SK-N-SH treated with all-trans-retinoic acid at 6 μM for 48 hours (cell line): ENCODE measurements at regions not wholly inside any gene's neighbourhood (a gene's known extent, or its start where the extent isn't known, plus 50 kb on each side); places are given as distances from the start of the nearest gene placed in this dataset.

Experiments used
- ATAC-seq: fragments of 200-7000 bp; cut with Tn5 transposase; 3 replicates; pipeline ENCODE4 v1.9.1; 2020; ENCODE audit warnings: mild to moderate bottlenecking, moderate library complexity
- ARNTL ChIP-seq: fragments of 450-650 bp; formaldehyde crosslinking; IDR thresholded peaks from 2 replicates; pipeline ENCODE4 v1.5.0; 2020; ENCODE audit warnings: low read depth, mild to moderate bottlenecking, moderate library complexity, borderline replicate concordance
- BACH2 ChIP-seq: fragments of 250-450 bp; sonication (Bioruptor Pico); IDR thresholded peaks from 2 replicates; pipeline ENCODE4 v1.9.0; 2021; ENCODE audit warnings: mild to moderate bottlenecking, borderline replicate concordance
- CSDC2 ChIP-seq: fragments of 250-450 bp; sonication (Bioruptor Pico); IDR thresholded peaks from 2 replicates; pipeline ENCODE4 v1.5.0; 2020; ENCODE audit warnings: mild to moderate bottlenecking, moderate library complexity
- ESRRG ChIP-seq: fragments of 250-450 bp; sonication (Bioruptor Pico); IDR thresholded peaks from 2 replicates; pipeline ENCODE4 v1.6.1; 2021; ENCODE audit warnings: mild to moderate bottlenecking
- GLIS3 ChIP-seq: fragments of 250-450 bp; sonication (Bioruptor Pico); IDR thresholded peaks from 2 replicates; pipeline ENCODE4 v1.5.0; 2020; ENCODE audit warnings: mild to moderate bottlenecking, moderate library complexity
- ISL1 ChIP-seq: fragments of 250-450 bp; sonication (Bioruptor Pico); IDR thresholded peaks from 2 replicates; pipeline ENCODE4 v2.1.2; 2022; ENCODE audit warnings: mild to moderate bottlenecking, moderate library complexity
- OSR1 ChIP-seq: fragments of 250-450 bp; sonication (Bioruptor Pico); IDR thresholded peaks from 2 replicates; pipeline ENCODE4 v1.8.0; 2022; ENCODE audit warnings: moderate library complexity, mild to moderate bottlenecking, inconsistent platforms
- PPARA ChIP-seq: fragments of 250-450 bp; sonication (Bioruptor Pico); IDR thresholded peaks from 2 replicates; pipeline ENCODE4 v1.5.0; 2020; ENCODE audit warnings: mild to moderate bottlenecking, borderline replicate concordance
- RARB ChIP-seq: fragments of 250-450 bp; sonication (Bioruptor Pico); IDR thresholded peaks from 2 replicates; pipeline ENCODE4 v1.8.0; 2021; ENCODE audit warnings: mild to moderate bottlenecking, moderate library complexity
- SNAI2 ChIP-seq: fragments of 250-450 bp; sonication (Bioruptor Pico); IDR thresholded peaks from 2 replicates; pipeline ENCODE4 v1.5.0; 2020; ENCODE audit warnings: mild to moderate bottlenecking, moderate library complexity
- TCF4 ChIP-seq: fragments of 250-450 bp; sonication (Bioruptor Pico); IDR thresholded peaks from 2 replicates; pipeline ENCODE4 v1.8.0; 2021; ENCODE audit warnings: mild to moderate bottlenecking, moderate library complexity, borderline replicate concordance
- TOX ChIP-seq: fragments of 250-450 bp; sonication (Bioruptor Pico); IDR thresholded peaks from 2 replicates; pipeline ENCODE4 v1.8.0; 2021; ENCODE audit warnings: mild to moderate bottlenecking, moderate library complexity, borderline replicate concordance
- TSHZ2 ChIP-seq: fragments of 250-450 bp; sonication (Bioruptor Pico); IDR thresholded peaks from 2 replicates; pipeline ENCODE4 v1.5.0; 2020; ENCODE audit warnings: mild to moderate bottlenecking, moderate library complexity
- ZC3H10 ChIP-seq: fragments of 250-450 bp; sonication (Bioruptor Pico); IDR thresholded peaks from 2 replicates; pipeline ENCODE4 v1.5.1; 2021; ENCODE audit warnings: mild to moderate bottlenecking, moderate library complexity
- ZFP3 ChIP-seq: fragments of 250-450 bp; sonication (Bioruptor Pico); IDR thresholded peaks from 2 replicates; pipeline ENCODE4 v1.5.0; 2020; ENCODE audit warnings: mild to moderate bottlenecking, moderate library complexity
- ZNF565 ChIP-seq: fragments of 450-650 bp; formaldehyde crosslinking; conservative IDR thresholded peaks from 2 replicates; pipeline ENCODE4 v1.5.0; 2020; ENCODE audit warnings: low read depth, mild to moderate bottlenecking, moderate library complexity
- ZNF70 ChIP-seq: fragments of 450-650 bp; formaldehyde crosslinking; IDR thresholded peaks from 2 replicates; pipeline ENCODE4 v1.5.0; 2020; ENCODE audit warnings: mild to moderate bottlenecking, moderate library complexity
- ZNF8 ChIP-seq: fragments of 450-650 bp; formaldehyde crosslinking; IDR thresholded peaks from 2 replicates; pipeline ENCODE4 v1.5.0; 2020; ENCODE audit warnings: mild to moderate bottlenecking, moderate library complexity
- TF ChIP-seq, protein P1 (sequence below): fragments of 250-450 bp; sonication (Bioruptor Pico); IDR thresholded peaks from 2 replicates; pipeline ENCODE4 v1.8.0; 2020; ENCODE audit warnings: mild to moderate bottlenecking, moderate library complexity, borderline replicate concordance
- TF ChIP-seq, protein P2 (sequence below): fragments of 250-450 bp; sonication (Bioruptor Pico); IDR thresholded peaks from 2 replicates; pipeline ENCODE4 v1.5.1; 2021; ENCODE audit warnings: mild to moderate bottlenecking, moderate library complexity

DNA sequence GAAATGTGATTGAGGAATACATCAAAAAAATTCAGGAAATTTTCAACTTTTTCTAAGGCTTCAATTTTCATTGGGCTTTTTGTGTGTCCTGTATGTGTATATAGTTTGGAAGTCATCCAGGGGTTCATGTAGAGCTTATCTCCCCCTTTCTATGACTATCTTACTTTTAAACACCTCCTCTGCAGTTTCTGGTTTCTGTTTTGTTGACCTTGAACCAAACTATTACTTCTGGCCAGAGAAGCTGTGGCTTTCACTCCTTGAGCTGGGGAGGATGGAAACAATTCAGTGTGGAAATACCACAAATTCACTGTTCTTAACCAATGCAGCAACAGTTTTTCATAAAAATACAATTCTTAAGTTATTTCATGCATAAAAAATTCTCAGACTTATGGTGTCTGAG, 613.2 kb upstream of the SEL1L start:
- no peak for ATAC-seq
- no peak for TF ChIP-seq TSHZ2 (CRISPR knock-in tag)

GRCh38 chr14:82153689-82154088, 620.0 kb upstream of the SEL1L start:
- TF ChIP-seq ZNF565 (CRISPR knock-in tag) = no peak
- TF ChIP-seq OSR1 = no peak
- ATAC-seq = no peak

GRCh38 chr14:82159624-82160023, 626.0 kb upstream of the SEL1L start:
- no peak for ATAC-seq
- TF ChIP-seq ZNF565 (CRISPR knock-in tag) (no peak), ESRRG (no peak), PPARA (CRISPR knock-in tag) (no peak), ZFP3 (CRISPR knock-in tag) (no peak), ZC3H10 (CRISPR knock-in tag) (no peak), TSHZ2 (CRISPR knock-in tag) (no peak), CSDC2 (no peak), OSR1 (no peak), RARB (CRISPR knock-in tag) (no peak), ISL1 (no peak), TCF4 (CRISPR knock-in tag) (no peak), GLIS3 (CRISPR knock-in tag) (no peak)
- TF ChIP-seq, protein P1, sequence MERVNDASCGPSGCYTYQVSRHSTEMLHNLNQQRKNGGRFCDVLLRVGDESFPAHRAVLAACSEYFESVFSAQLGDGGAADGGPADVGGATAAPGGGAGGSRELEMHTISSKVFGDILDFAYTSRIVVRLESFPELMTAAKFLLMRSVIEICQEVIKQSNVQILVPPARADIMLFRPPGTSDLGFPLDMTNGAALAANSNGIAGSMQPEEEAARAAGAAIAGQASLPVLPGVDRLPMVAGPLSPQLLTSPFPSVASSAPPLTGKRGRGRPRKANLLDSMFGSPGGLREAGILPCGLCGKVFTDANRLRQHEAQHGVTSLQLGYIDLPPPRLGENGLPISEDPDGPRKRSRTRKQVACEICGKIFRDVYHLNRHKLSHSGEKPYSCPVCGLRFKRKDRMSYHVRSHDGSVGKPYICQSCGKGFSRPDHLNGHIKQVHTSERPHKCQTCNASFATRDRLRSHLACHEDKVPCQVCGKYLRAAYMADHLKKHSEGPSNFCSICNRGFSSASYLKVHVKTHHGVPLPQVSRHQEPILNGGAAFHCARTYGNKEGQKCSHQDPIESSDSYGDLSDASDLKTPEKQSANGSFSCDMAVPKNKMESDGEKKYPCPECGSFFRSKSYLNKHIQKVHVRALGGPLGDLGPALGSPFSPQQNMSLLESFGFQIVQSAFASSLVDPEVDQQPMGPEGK (CRISPR knock-in tag) = no peak

- TF ChIP-seq ZNF70 (CRISPR knock-in tag) = no peak
- no peak for TF ChIP-seq ZNF8
- no peak for TF ChIP-seq TOX (CRISPR knock-in tag)
- no peak for TF ChIP-seq ARNTL (CRISPR knock-in tag)
- TF ChIP-seq CSDC2 = no peak
- no peak for TF ChIP-seq ESRRG
- TF ChIP-seq, protein P2, sequence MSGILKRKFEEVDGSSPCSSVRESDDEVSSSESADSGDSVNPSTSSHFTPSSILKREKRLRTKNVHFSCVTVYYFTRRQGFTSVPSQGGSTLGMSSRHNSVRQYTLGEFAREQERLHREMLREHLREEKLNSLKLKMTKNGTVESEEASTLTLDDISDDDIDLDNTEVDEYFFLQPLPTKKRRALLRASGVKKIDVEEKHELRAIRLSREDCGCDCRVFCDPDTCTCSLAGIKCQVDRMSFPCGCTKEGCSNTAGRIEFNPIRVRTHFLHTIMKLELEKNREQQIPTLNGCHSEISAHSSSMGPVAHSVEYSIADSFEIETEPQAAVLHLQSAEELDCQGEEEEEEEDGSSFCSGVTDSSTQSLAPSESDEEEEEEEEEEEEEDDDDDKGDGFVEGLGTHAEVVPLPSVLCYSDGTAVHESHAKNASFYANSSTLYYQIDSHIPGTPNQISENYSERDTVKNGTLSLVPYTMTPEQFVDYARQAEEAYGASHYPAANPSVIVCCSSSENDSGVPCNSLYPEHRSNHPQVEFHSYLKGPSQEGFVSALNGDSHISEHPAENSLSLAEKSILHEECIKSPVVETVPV (CRISPR knock-in tag) = no peak
- no peak for TF ChIP-seq PPARA (CRISPR knock-in tag)
- TF ChIP-seq BACH2 (CRISPR knock-in tag) = no peak
- TF ChIP-seq SNAI2 = no peak
- TF ChIP-seq ZNF565 (CRISPR knock-in tag) = no peak
- no peak for TF ChIP-seq ZFP3 (CRISPR knock-in tag)
- ATAC-seq = no peak
Observed at GRCh38 chr14:82180139-82180538, 646.5 kb upstream of the SEL1L start.
